A172 (cell line): ENCODE measurements at regions not wholly inside any gene's neighbourhood (a gene's known extent, or its start where the extent isn't known, plus 50 kb on each side); places are given as distances from the start of the nearest gene placed in this dataset.
A peak's percentile ranks its signal among the peaks of the same experiment; 100 is the strongest.

Experiments
- DNase-seq: peaks from one replicate; pipeline ENCODE4 v3.0.0-alpha.2; 2015; ENCODE audit warnings: low spot score

- no peak for DNase-seq
These were observed 102.9 kb downstream of the PFKFB3 start for GRCh38 chr10:6305401-6306321.

- DNase-seq = no peak
These were observed 104.2 kb downstream of the PFKFB3 start for GRCh38 chr10:6306917-6307316.

- DNase-seq = no peak
These were observed 107.1 kb downstream of the PFKFB3 start for GRCh38 chr10:6309816-6310215.

GRCh38 chr10:6310977-6311376 is 108.2 kb downstream of the PFKFB3 start:
- DNase-seq = no peak

GRCh38 chr10:6311700-6312330 is 109.1 kb downstream of the PFKFB3 start:
- no peak for DNase-seq

- no peak for DNase-seq
These were observed 109.9 kb downstream of the PFKFB3 start for GRCh38 chr10:6312636-6313035.

GRCh38 chr10:6313111-6313895 is 110.6 kb downstream of the PFKFB3 start:
- DNase-seq = no peak

- peak; percentile 45 for DNase-seq
These were observed 112.0 kb downstream of the PFKFB3 start for GRCh38 chr10:6314620-6315205.

- no peak for DNase-seq
These were observed 116.4 kb downstream of the PFKFB3 start for GRCh38 chr10:6319119-6319518.

- no peak for DNase-seq
These were observed 117.7 kb downstream of the PFKFB3 start for GRCh38 chr10:6320320-6321010.

- DNase-seq = peak; percentile 51
These were observed 119.1 kb downstream of the PFKFB3 start for GRCh38 chr10:6321880-6322279.

- DNase-seq = no peak
These were observed 120.1 kb downstream of the PFKFB3 start for GRCh38 chr10:6322805-6323204.

- no peak for DNase-seq
These were observed 125.4 kb downstream of the PFKFB3 start for GRCh38 chr10:6327961-6328698.

GRCh38 chr10:6328699-6329423 is 126.1 kb downstream of the PFKFB3 start:
- no peak for DNase-seq

- DNase-seq = no peak
These were observed 130.4 kb downstream of the PFKFB3 start for GRCh38 chr10:6333086-6333485.

- DNase-seq = no peak
These were observed 131.2 kb downstream of the PFKFB3 start for GRCh38 chr10:6333973-6334372.

- DNase-seq = no peak
These were observed 133.3 kb downstream of the PFKFB3 start for GRCh38 chr10:6336016-6336415.

GRCh38 chr10:6337382-6337781 is 134.7 kb downstream of the PFKFB3 start:
- peak; percentile 22 for DNase-seq

- no peak for DNase-seq
These were observed 135.6 kb downstream of the PFKFB3 start for GRCh38 chr10:6338361-6338760.

GRCh38 chr10:6339891-6340290 is 137.2 kb downstream of the PFKFB3 start:
- DNase-seq = no peak
